CD14-positive monocyte (primary cell): ENCODE measurements at regions not wholly inside any gene's neighbourhood (a gene's known extent, or its start where the extent isn't known, plus 50 kb on each side); places are given as distances from the start of the nearest gene placed in this dataset.
"Not testable (repeated sequence)": the region's sequence is repeated elsewhere in the genome, so short reads cannot be mapped to it uniquely, and the experiment has no call there.

ENCODE experiments used
- DNase-seq, 3 donors: peaks; one replicate each; pipeline ENCODE4 v3.0.0-alpha.2; 2011 to 2022
- H2AFZ ChIP-seq: 2 replicates; pipeline ENCODE4 v1.6.0; 2012; ENCODE audit warnings: mild to moderate bottlenecking, low read depth, low read length, inconsistent platforms; ENCODE audit not compliant: insufficient read depth, poor library complexity, severe bottlenecking
- H3K27ac ChIP-seq, 2 donors: 1 replicate in 1 of 2; 2 replicates in 1 of 2; pipeline ENCODE4 v1.5.1; 2012 to 2013; ENCODE audit warnings: low read length in 2 of 2, control low read depth in 1 of 2, inconsistent platforms in 1 of 2, low read depth in 1 of 2, mild to moderate bottlenecking in 1 of 2
- H3K27me3 ChIP-seq, 2 donors: one replicate each; pipeline versions ENCODE4 v1.6.0 to v1.6.1; 2011 to 2013; ENCODE audit warnings: low read length in 2 of 2; ENCODE audit not compliant: control insufficient read depth in 2 of 2, insufficient read depth in 2 of 2
- H3K36me3 ChIP-seq, 2 donors: replicated peaks in 1 of 2; 1 replicate in 1 of 2; 2 replicates in 1 of 2; pipeline versions ENCODE4 v1.5.1 to v1.6.1; 2012 to 2013; ENCODE audit warnings: low read length in 2 of 2, control low read depth in 1 of 2, inconsistent platforms in 1 of 2, mild to moderate bottlenecking in 1 of 2; ENCODE audit not compliant: insufficient read depth in 2 of 2, control insufficient read depth in 1 of 2
- H3K4me1 ChIP-seq, 2 donors: 1 replicate in 1 of 2; 2 replicates in 1 of 2; pipeline versions ENCODE4 v1.5.1 to v1.6.1; 2012 to 2013; ENCODE audit warnings: low read length in 2 of 2, control low read depth in 1 of 2, inconsistent platforms in 1 of 2, mild to moderate bottlenecking in 1 of 2, moderate library complexity in 1 of 2; ENCODE audit not compliant: insufficient read depth in 2 of 2, control insufficient read depth in 1 of 2
- H3K4me2 ChIP-seq: replicated peaks from 2 replicates; pipeline ENCODE3; 2012; ENCODE audit warnings: low read length, moderate library complexity, mild to moderate bottlenecking; ENCODE audit not compliant: poor library complexity, severe bottlenecking; ENCODE audit errors: extremely low read depth
- H3K4me3 ChIP-seq, 3 experiments: fragments of 200-600 bp in 1 of 3; sonication (generic) in 1 of 3; replicated peaks in 1 of 3; 1 replicate in 2 of 3; 2 replicates in 1 of 3; pipeline ENCODE4 v1.5.1; 2011 to 2013; ENCODE audit warnings: low read length in 3 of 3, mild to moderate bottlenecking in 3 of 3, control low read depth in 2 of 3, low read depth in 2 of 3, inconsistent platforms in 1 of 3, moderate library complexity in 1 of 3
- H3K79me2 ChIP-seq: 2 replicates; pipeline ENCODE4 v1.6.0; 2012; ENCODE audit warnings: mild to moderate bottlenecking, control low read depth, inconsistent platforms, low read length, moderate library complexity; ENCODE audit not compliant: insufficient read depth
- H3K9ac ChIP-seq: 2 replicates; pipeline ENCODE4 v1.6.0; 2017; ENCODE audit warnings: low read length, mild to moderate bottlenecking; ENCODE audit not compliant: insufficient read depth, poor library complexity, severe bottlenecking
- H3K9me3 ChIP-seq, 2 donors: replicated peaks in 1 of 2; 1 replicate in 1 of 2; 2 replicates in 1 of 2; pipeline versions ENCODE4 v1.5.1 to v1.6.1; 2012 to 2013; ENCODE audit warnings: low read length in 2 of 2, control low read depth in 1 of 2; ENCODE audit not compliant: control insufficient read depth in 1 of 2, insufficient read depth in 1 of 2
- H4K20me1 ChIP-seq: 2 replicates; pipeline ENCODE4 v1.6.0; 2012; ENCODE audit warnings: mild to moderate bottlenecking, low read length, control low read depth, moderate library complexity; ENCODE audit not compliant: insufficient read depth
- H3K27ac Mint-ChIP-seq, 7 donors: one replicate each; pipeline ENCODE4 v1.8.0; 2020; ENCODE audit warnings: mild to moderate bottlenecking in 7 of 7, mixed read lengths in 7 of 7, moderate library complexity in 6 of 7, inconsistent platforms in 2 of 7
- H3K27me3 Mint-ChIP-seq, 3 donors: one replicate each; pipeline ENCODE4 v1.8.0; 2021 to 2022; ENCODE audit warnings: low read depth in 3 of 3, mild to moderate bottlenecking in 3 of 3, mixed read lengths in 3 of 3, moderate library complexity in 3 of 3, inconsistent platforms in 1 of 3
- H3K36me3 Mint-ChIP-seq, 2 donors: one replicate each; pipeline ENCODE4 v1.8.0; 2020; ENCODE audit warnings: mixed read lengths in 2 of 2, inconsistent platforms in 1 of 2, mild to moderate bottlenecking in 1 of 2
- H3K4me1 Mint-ChIP-seq: one replicate; pipeline ENCODE4 v1.8.0; 2020; ENCODE audit warnings: mild to moderate bottlenecking, mixed read lengths
- H3K4me3 Mint-ChIP-seq, 2 donors: one replicate each; pipeline ENCODE4 v1.8.0; 2020; ENCODE audit warnings: mild to moderate bottlenecking in 2 of 2, mixed read lengths in 2 of 2, moderate library complexity in 1 of 2
- H3K9me3 Mint-ChIP-seq, 7 donors: one replicate each; pipeline ENCODE4 v1.8.0; 2020 to 2022; ENCODE audit warnings: mixed read lengths in 7 of 7, mild to moderate bottlenecking in 6 of 7, moderate library complexity in 6 of 7, inconsistent platforms in 2 of 7
- CTCF ChIP-seq: fragments of 200-600 bp; IDR thresholded peaks from one replicate; pipeline ENCODE4 v1.8.0; 2022; ENCODE audit warnings: antibody characterized with exemption, mild to moderate bottlenecking
- WGBS: methylation state at CpG from one replicate; pipeline ENCODE4 v1.1.5; 2013; ENCODE audit warnings: missing lambda C conversion rate; ENCODE audit not compliant: insufficient coverage; 5-methylcytosine and 5-hydroxymethylcytosine counted together
- intact Hi-C, 2 donors: fragments of 100-400 bp; cut with micrococcal nuclease; formaldehyde crosslinking; loops; one replicate each; pipeline versions ENCODE4 v1.15.0 to v1.15.1; 2023

- H3K4me3 ChIP-seq = no peak overlapping the region
- WGBS = no CpG with 5 or more reads among the region's 1 CpG
- no peak overlapping the region for H2AFZ ChIP-seq
- no peak for DNase-seq
- no peaks in the 10 kb centered on the region for H3K36me3 ChIP-seq
- Mint-ChIP-seq H3K27ac (no peak overlapping the region), H3K4me3 (no peak overlapping the region), H3K4me1 (no peaks in the 10 kb centered on the region), H3K36me3 (no peaks in the 10 kb centered on the region), H3K27me3 (peaks cover 0 to 4% (median 0%) of the 10 kb centered on the region in 3 donors), H3K9me3 (peaks cover 5 to 16% (median 12%) of the 10 kb centered on the region in 7 donors)
- no peak overlapping the region for H3K4me2 ChIP-seq
- no peaks in the 10 kb centered on the region for H3K4me1 ChIP-seq
- intact Hi-C loops = no loop called here
- no peaks in the 10 kb centered on the region for H3K27me3 ChIP-seq
- no peaks in the 10 kb centered on the region for H4K20me1 ChIP-seq
- no peak for TF ChIP-seq CTCF
- H3K79me2 ChIP-seq = no peaks in the 10 kb centered on the region
- no peak overlapping the region for H3K27ac ChIP-seq
- no peak overlapping the region for H3K9ac ChIP-seq
- H3K9me3 ChIP-seq = peaks cover 11 to 18% of the 10 kb centered on the region in 2 donors
These were observed 147.3 kb downstream of the ARL4A start for GRCh38 chr7:12834782-12835181.

DNA sequence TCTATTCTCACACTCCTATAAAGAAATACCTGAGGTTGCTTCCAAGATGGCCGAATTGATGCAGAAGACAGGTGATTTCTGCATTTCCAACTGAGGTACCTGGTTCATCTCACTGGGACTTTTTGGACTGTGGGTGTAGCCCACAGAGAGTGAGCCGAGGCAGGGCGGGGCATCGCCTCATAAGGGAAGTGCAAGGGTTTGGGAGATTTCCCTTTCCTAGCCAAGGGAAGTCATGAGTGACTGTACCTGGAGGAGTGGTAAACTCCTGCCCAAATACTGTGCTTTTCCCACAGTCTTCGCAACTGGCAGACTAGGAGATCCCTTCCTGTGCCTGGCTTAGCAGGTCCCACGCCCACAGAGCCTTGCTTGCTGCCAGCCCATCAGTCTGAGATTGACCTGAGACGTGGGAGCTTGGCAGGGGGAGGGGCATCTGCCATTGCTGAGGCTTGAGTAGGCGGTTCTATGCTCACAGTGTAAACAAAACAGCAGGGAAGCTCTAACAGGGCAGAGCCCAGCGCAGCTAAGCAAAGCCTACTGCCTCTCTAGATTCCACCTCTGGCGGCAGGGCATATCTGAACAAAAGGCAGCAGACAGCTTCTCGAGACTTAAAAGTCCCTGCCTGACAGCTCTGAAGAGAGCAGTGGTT is 152.2 kb downstream of the ARL4A start:
- Mint-ChIP-seq H3K4me3 (no peak overlapping the region), H3K27ac (no peak overlapping the region), H3K4me1 (no peaks in the 10 kb centered on the region), H3K27me3 (peaks cover 0 to 4% (median 0%) of the 10 kb centered on the region in 3 donors), H3K36me3 (no peaks in the 10 kb centered on the region), H3K9me3 (peaks cover 3 to 17% (median 9%) of the 10 kb centered on the region in 7 donors)
- no peak for DNase-seq
- H3K27ac ChIP-seq = no peak overlapping the region
- no peak overlapping the region for H3K4me3 ChIP-seq
- no peaks in the 10 kb centered on the region for H4K20me1 ChIP-seq
- no peaks in the 10 kb centered on the region for H3K27me3 ChIP-seq
- H3K36me3 ChIP-seq = no peaks in the 10 kb centered on the region
- H3K9me3 ChIP-seq = peaks cover 0 to 6% of the 10 kb centered on the region in 2 donors
- no peak overlapping the region for H3K4me2 ChIP-seq
- WGBS = 93% methylated on average over 7 of the region's 11 CpGs
- no peak overlapping the region for H3K9ac ChIP-seq
- H3K79me2 ChIP-seq = no peaks in the 10 kb centered on the region
- no peaks in the 10 kb centered on the region for H3K4me1 ChIP-seq
- TF ChIP-seq CTCF = no peak
- H2AFZ ChIP-seq = no peak overlapping the region
- intact Hi-C loops = no loop called here

DNA sequence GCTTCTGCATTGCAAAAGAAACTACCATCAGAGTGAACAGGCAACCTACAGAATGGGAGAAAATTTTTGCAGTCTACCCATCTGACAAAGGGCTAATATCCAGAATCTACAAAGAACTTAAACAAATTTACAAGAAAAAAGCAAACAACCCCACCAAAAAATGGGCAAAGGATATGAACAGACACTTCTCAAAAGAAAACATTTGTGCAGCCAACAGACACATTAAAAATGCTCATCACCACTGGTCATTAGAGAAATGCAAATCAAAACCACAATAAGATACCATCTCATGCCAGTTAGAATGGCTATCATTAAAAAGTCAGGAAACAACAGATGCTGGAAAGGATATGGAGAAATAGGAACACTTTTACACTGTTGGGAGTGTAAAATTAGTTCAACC is 157.3 kb downstream of the ARL4A start:
- H3K4me3 Mint-ChIP-seq, H3K4me2 ChIP-seq, H3K27me3 Mint-ChIP-seq, H3K27ac ChIP-seq, H3K4me3 ChIP-seq, H4K20me1 ChIP-seq, H3K79me2 ChIP-seq, H2AFZ ChIP-seq, H3K36me3 Mint-ChIP-seq, H3K4me1 ChIP-seq, H3K9me3 ChIP-seq, H3K4me1 Mint-ChIP-seq, intact Hi-C loops, H3K36me3 ChIP-seq, H3K27me3 ChIP-seq, H3K27ac Mint-ChIP-seq, DNase-seq, H3K9ac ChIP-seq: not testable (repeated sequence)
- peaks cover 15 to 26% (median 22%) of the 10 kb centered on the region in 7 donors for H3K9me3 Mint-ChIP-seq
